H9 (cell line): ENCODE measurements at regions not wholly inside any gene's neighbourhood (a gene's known extent, or its start where the extent isn't known, plus 50 kb on each side); places are given as distances from the start of the nearest gene placed in this dataset.

Source experiments
- DNase-seq: peaks from one replicate; pipeline ENCODE4 v3.0.0-alpha.2; 2017
- H2AFZ ChIP-seq: one replicate; pipeline ENCODE4 v1.6.1; 2013; ENCODE audit warnings: mild to moderate bottlenecking, low read length, control low read depth, moderate library complexity
- H2AK5ac ChIP-seq: 2 replicates; pipeline ENCODE4 v1.6.1; 2013; ENCODE audit warnings: low read length, control low read depth, mixed read lengths; ENCODE audit not compliant: insufficient read length
- H2BK120ac ChIP-seq: one replicate; pipeline ENCODE4 v1.6.1; 2013; ENCODE audit warnings: low read depth, mild to moderate bottlenecking, low read length, control low read depth, inconsistent platforms; ENCODE audit not compliant: poor library complexity, severe bottlenecking
- H2BK12ac ChIP-seq: 2 replicates; pipeline ENCODE4 v1.6.1; 2013; ENCODE audit warnings: low read length, control low read depth, mixed read lengths, low read depth; ENCODE audit not compliant: insufficient read length
- H2BK15ac ChIP-seq: 2 replicates; pipeline ENCODE4 v1.6.1; 2013; ENCODE audit warnings: low read depth, low read length, control low read depth
- H2BK20ac ChIP-seq: one replicate; pipeline ENCODE4 v1.6.1; 2013; ENCODE audit warnings: low read depth, mild to moderate bottlenecking, low read length, control low read depth, inconsistent platforms; ENCODE audit not compliant: poor library complexity, severe bottlenecking
- H2BK5ac ChIP-seq: 2 replicates; pipeline ENCODE4 v1.6.1; 2013; ENCODE audit warnings: low read length, control low read depth, mixed read lengths; ENCODE audit not compliant: insufficient read length
- H3K14ac ChIP-seq: 2 replicates; pipeline ENCODE4 v1.6.1; 2013; ENCODE audit warnings: low read length, control low read depth; ENCODE audit not compliant: insufficient read depth
- H3K18ac ChIP-seq: 2 replicates; pipeline ENCODE4 v1.6.1; 2013; ENCODE audit warnings: low read depth, mild to moderate bottlenecking, mixed read lengths, low read length, control low read depth; ENCODE audit not compliant: insufficient read length
- H3K23ac ChIP-seq: 2 replicates; pipeline ENCODE4 v1.6.1; 2013; ENCODE audit warnings: low read length, control low read depth, mixed read lengths, low read depth; ENCODE audit not compliant: insufficient read length
- H3K23me2 ChIP-seq: 2 replicates; pipeline ENCODE4 v1.6.1; 2013; ENCODE audit warnings: low read depth, mild to moderate bottlenecking, mixed read lengths, low read length, control low read depth; ENCODE audit not compliant: insufficient read length, poor library complexity, severe bottlenecking
- H3K27ac ChIP-seq: 2 replicates; pipeline ENCODE4 v1.5.1; 2013; ENCODE audit warnings: low read length, control low read depth, mixed read lengths, low read depth; ENCODE audit not compliant: insufficient read length
- H3K27me3 ChIP-seq: 2 replicates; pipeline ENCODE4 v1.6.1; 2013; ENCODE audit warnings: low read length, control low read depth, inconsistent platforms; ENCODE audit not compliant: insufficient read depth
- H3K4ac ChIP-seq: 2 replicates; pipeline ENCODE4 v1.6.1; 2013; ENCODE audit warnings: low read depth, mild to moderate bottlenecking, control low read depth, inconsistent platforms, low read length, moderate library complexity
- H3K4me1 ChIP-seq: 2 replicates; pipeline ENCODE4 v1.6.1; 2013; ENCODE audit warnings: low read length, control low read depth, inconsistent platforms; ENCODE audit not compliant: insufficient read depth
- H3K4me2 ChIP-seq: 2 replicates; pipeline ENCODE4 v1.6.1; 2013; ENCODE audit warnings: low read length, control low read depth, mixed read lengths; ENCODE audit not compliant: insufficient read length, insufficient read depth
- H3K56ac ChIP-seq: 2 replicates; pipeline ENCODE4 v1.6.1; 2013; ENCODE audit warnings: low read depth, mild to moderate bottlenecking, mixed read lengths, low read length, control low read depth; ENCODE audit not compliant: insufficient read length
- H3K79me1 ChIP-seq: 2 replicates; pipeline ENCODE4 v1.6.1; 2013; ENCODE audit warnings: low read depth, mild to moderate bottlenecking, moderate library complexity, low read length, control low read depth, inconsistent platforms; ENCODE audit not compliant: insufficient read depth, poor library complexity, severe bottlenecking
- H3K79me2 ChIP-seq: 2 replicates; pipeline ENCODE4 v1.6.1; 2013; ENCODE audit warnings: low read length, control low read depth, inconsistent platforms; ENCODE audit not compliant: insufficient read depth
- H3K9ac ChIP-seq: 2 replicates; pipeline ENCODE4 v1.6.1; 2013; ENCODE audit warnings: low read length, control low read depth, mixed read lengths; ENCODE audit not compliant: insufficient read length; ENCODE audit errors: extremely low read depth
- H3K9me3 ChIP-seq: one replicate; pipeline ENCODE4 v1.6.1; 2013; ENCODE audit warnings: low read depth, low read length, inconsistent platforms; ENCODE audit not compliant: control insufficient read depth
- H3T11ph ChIP-seq: one replicate; pipeline ENCODE4 v1.6.1; 2013; ENCODE audit warnings: mild to moderate bottlenecking, low read length, control low read depth, inconsistent platforms
- H4K20me1 ChIP-seq: one replicate; pipeline ENCODE4 v1.6.1; 2013; ENCODE audit not compliant: control insufficient read depth, insufficient read length, insufficient read depth
- H4K5ac ChIP-seq: 2 replicates; pipeline ENCODE4 v1.6.1; 2013; ENCODE audit warnings: low read depth, mild to moderate bottlenecking, mixed read lengths, low read length, control low read depth; ENCODE audit not compliant: insufficient read length
- H4K8ac ChIP-seq: replicated peaks from 2 replicates; pipeline ENCODE4 v1.6.1; 2013; ENCODE audit warnings: low read length, control low read depth, mixed read lengths, low read depth; ENCODE audit not compliant: insufficient read length
- H4K91ac ChIP-seq: 2 replicates; pipeline ENCODE4 v1.6.1; 2013; ENCODE audit warnings: low read depth, mild to moderate bottlenecking, moderate library complexity, mixed read lengths, low read length, control low read depth; ENCODE audit not compliant: insufficient read length
- H3K27ac Mint-ChIP-seq, 3 experiments: 2 replicates in 2 of 3; 3 replicates in 1 of 3; pipeline ENCODE4 v1.8.0; 2020 to 2021; ENCODE audit warnings: mixed read lengths in 3 of 3, mild to moderate bottlenecking in 1 of 3, moderate library complexity in 1 of 3
- H3K27me3 Mint-ChIP-seq: 2 replicates; pipeline ENCODE4 v1.8.0; 2021; ENCODE audit warnings: low read depth, mild to moderate bottlenecking, moderate library complexity, mixed read lengths
- H3K36me3 Mint-ChIP-seq, 3 experiments: 2 replicates in 2 of 3; 3 replicates in 1 of 3; pipeline ENCODE4 v1.8.0; 2020 to 2021; ENCODE audit warnings: low read depth in 3 of 3, mixed read lengths in 3 of 3; ENCODE audit not compliant: insufficient read depth in 1 of 3
- H3K4me1 Mint-ChIP-seq, 2 experiments: 2 replicates each; pipeline ENCODE4 v1.8.0; 2020; ENCODE audit warnings: mixed read lengths in 2 of 2
- H3K4me3 Mint-ChIP-seq, 2 experiments: 2 replicates in 1 of 2; 3 replicates in 1 of 2; pipeline ENCODE4 v1.8.0; 2020 to 2021; ENCODE audit warnings: mild to moderate bottlenecking in 2 of 2, mixed read lengths in 2 of 2, moderate library complexity in 1 of 2
- H3K9me3 Mint-ChIP-seq, 2 experiments: 2 replicates in 1 of 2; 3 replicates in 1 of 2; pipeline ENCODE4 v1.8.0; 2020; ENCODE audit warnings: mild to moderate bottlenecking in 2 of 2, mixed read lengths in 2 of 2, moderate library complexity in 1 of 2
- CTCF ChIP-seq: fragments of 200-600 bp; sonication (generic); conservative IDR thresholded peaks from 3 replicates; pipeline ENCODE4 v1.8.0; 2021; ENCODE audit warnings: antibody characterized with exemption, mild to moderate bottlenecking
- WGBS: extraction: QIAGEN DNeasy Blood & Tissue Kit; methylation state at CpG from one replicate; pipeline ENCODE4 v1.1.7; 2013; ENCODE audit warnings: missing lambda C conversion rate, low lambda C conversion rate, mixed read lengths; ENCODE audit not compliant: insufficient read length; ENCODE audit errors: extremely low coverage; 5-methylcytosine and 5-hydroxymethylcytosine counted together

DNA sequence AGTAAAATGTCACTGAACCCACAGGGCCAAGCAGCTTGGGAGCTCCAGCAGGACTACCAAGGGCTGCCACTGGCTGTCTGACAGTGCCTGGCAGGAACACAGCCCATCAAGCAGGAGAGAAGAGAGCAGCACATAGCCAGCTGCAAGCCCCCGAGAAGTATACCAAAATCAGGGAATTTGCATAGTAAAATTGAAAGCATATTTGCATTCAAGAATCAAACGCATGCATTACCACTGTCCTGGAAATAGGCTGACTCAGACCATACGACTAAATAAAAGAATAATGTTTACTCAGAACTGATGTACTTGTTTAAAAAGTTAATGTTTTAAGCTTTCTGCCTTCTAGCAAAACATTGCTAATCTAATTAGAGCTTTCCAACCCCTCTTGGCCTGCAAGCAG is 298.1 kb downstream of the TFAP2B start:
- H2BK15ac ChIP-seq: no peak overlapping the region
- no peak overlapping the region for H3T11ph ChIP-seq
- H4K91ac ChIP-seq: no peak overlapping the region
- no peak overlapping the region for H3K56ac ChIP-seq
- H2BK120ac ChIP-seq: no peak overlapping the region
- no peaks in the 10 kb centered on the region for H4K20me1 ChIP-seq
- H2BK5ac ChIP-seq: no peak overlapping the region
- no peaks in the 10 kb centered on the region for H3K79me1 ChIP-seq
- no peak overlapping the region for H3K4me2 ChIP-seq
- H3K9me3 Mint-ChIP-seq: peaks cover 7 to 9% of the 10 kb centered on the region in 2 experiments; a peak in 3 of 5 replicates
- H3K27ac Mint-ChIP-seq: no peak overlapping the region; a peak in 1 of 7 replicates
- no peak overlapping the region for H3K4ac ChIP-seq
- no peaks in the 10 kb centered on the region; the same call in 1 of the 2 replicates for H3K27me3 Mint-ChIP-seq
- H3K27me3 ChIP-seq: no peaks in the 10 kb centered on the region
- no peak overlapping the region for H3K9ac ChIP-seq
- no peak overlapping the region for H2BK12ac ChIP-seq
- H3K36me3 Mint-ChIP-seq: peaks cover 0 to 10% (median 5%) of the 10 kb centered on the region in 3 experiments; a peak in 4 of 7 replicates
- H4K8ac ChIP-seq: no peak overlapping the region
- H3K23ac ChIP-seq: no peak overlapping the region
- H4K5ac ChIP-seq: no peak overlapping the region
- H3K4me3 Mint-ChIP-seq: no peak overlapping the region
- no peaks in the 10 kb centered on the region for H3K79me2 ChIP-seq
- H3K27ac ChIP-seq: no peak overlapping the region
- no peak overlapping the region for H3K18ac ChIP-seq
- H2AFZ ChIP-seq: no peak overlapping the region
- peaks cover 10 to 17% of the 10 kb centered on the region in 2 experiments for H3K4me1 Mint-ChIP-seq
- no peaks in the 10 kb centered on the region for H3K9me3 ChIP-seq
- WGBS: no CpG with 5 or more reads among the region's 3 CpGs
- H2BK20ac ChIP-seq: no peak overlapping the region
- no peaks in the 10 kb centered on the region for H3K23me2 ChIP-seq
- TF ChIP-seq CTCF: no peak
- no peak for DNase-seq
- H2AK5ac ChIP-seq: no peak overlapping the region
- H3K14ac ChIP-seq: no peak overlapping the region
- no peaks in the 10 kb centered on the region for H3K4me1 ChIP-seq
